ENCODE measurements at regions not wholly inside any gene's neighbourhood (a gene's known extent, or its start where the extent isn't known, plus 50 kb on each side); places are given as distances from the start of the nearest gene placed in this dataset.

- no peak overlapping the region for H3K4me3 ChIP-seq (ENCODE audit: low read depth, low read length)
- peak; percentile 30 for DNase-seq (ENCODE audit: low read depth)
- no peak for TF ChIP-seq CTCF (IDR thresholded peaks at IDR 0.05; ENCODE audit: insufficient read depth, low read depth, low read length)
Measured at GRCh38 chr18:39523281-39523680, 1957.7 kb upstream of the CELF4 start.

GRCh38 chr18:39521164-39521563 is 1955.6 kb upstream of the CELF4 start:
- no peak for TF ChIP-seq CTCF (IDR thresholded peaks at IDR 0.05; ENCODE audit: insufficient read depth, low read depth, low read length)
- no peak overlapping the region for H3K4me3 ChIP-seq (ENCODE audit: low read depth, low read length)
- DNase-seq (ENCODE audit: low read depth) = no peak

- H3K4me3 ChIP-seq (ENCODE audit: low read depth, low read length) = no peak overlapping the region
- DNase-seq (ENCODE audit: low read depth) = no peak
- TF ChIP-seq CTCF (IDR thresholded peaks at IDR 0.05; ENCODE audit: insufficient read depth, low read depth, low read length) = no peak
Measured at GRCh38 chr18:39519741-39520140, 1954.1 kb upstream of the CELF4 start.

- H3K4me3 ChIP-seq (ENCODE audit: low read depth, low read length) = no peak overlapping the region
- TF ChIP-seq CTCF (IDR thresholded peaks at IDR 0.05; ENCODE audit: insufficient read depth, low read depth, low read length) = no peak
- DNase-seq (ENCODE audit: low read depth) = no peak
Measured at GRCh38 chr18:39515299-39515698, 1949.7 kb upstream of the CELF4 start.

GRCh38 chr18:39513186-39513585 is 1947.6 kb upstream of the CELF4 start:
- no peak for TF ChIP-seq CTCF (IDR thresholded peaks at IDR 0.05; ENCODE audit: insufficient read depth, low read depth, low read length)
- no peak for DNase-seq (ENCODE audit: low read depth)
- no peak overlapping the region for H3K4me3 ChIP-seq (ENCODE audit: low read depth, low read length)

- no peak overlapping the region for H3K4me3 ChIP-seq (ENCODE audit: low read depth, low read length)
- no peak for TF ChIP-seq CTCF (IDR thresholded peaks at IDR 0.05; ENCODE audit: insufficient read depth, low read depth, low read length)
- DNase-seq (ENCODE audit: low read depth) = no peak
Measured at GRCh38 chr18:39506581-39507330, 1941.2 kb upstream of the CELF4 start.

- peak; percentile 16 for DNase-seq (ENCODE audit: low read depth)
- no peak overlapping the region for H3K4me3 ChIP-seq (ENCODE audit: low read depth, low read length)
- TF ChIP-seq CTCF (IDR thresholded peaks at IDR 0.05; ENCODE audit: insufficient read depth, low read depth, low read length) = no peak
Measured at GRCh38 chr18:39500306-39500705, 1934.7 kb upstream of the CELF4 start.

Measured in fibroblast of villous mesenchyme (primary cell).